Fibroblast of villous mesenchyme (primary cell): ENCODE measurements at regions not wholly inside any gene's neighbourhood (a gene's known extent, or its start where the extent isn't known, plus 50 kb on each side); places are given as distances from the start of the nearest gene placed in this dataset.

Experiments used
- DNase-seq: peaks from one replicate; pipeline ENCODE4 v3.0.0-alpha.2; 2010; ENCODE audit warnings: low read depth
- H3K4me3 ChIP-seq: 2 replicates; pipeline ENCODE4 v1.5.1; 2011; ENCODE audit warnings: low read depth, mild to moderate bottlenecking, low read length
- TF ChIP-seq, protein P1 (sequence below): IDR thresholded peaks from 2 replicates; pipeline ENCODE4 v1.5.1; 2012; ENCODE audit warnings: low read depth, mild to moderate bottlenecking, low read length; ENCODE audit not compliant: insufficient read depth

GRCh38 chr7:81499262-81500116, 270.4 kb downstream of the HGF start:
- no peak overlapping the region for H3K4me3 ChIP-seq
- peak; percentile 90 for DNase-seq
- TF ChIP-seq, protein P1, sequence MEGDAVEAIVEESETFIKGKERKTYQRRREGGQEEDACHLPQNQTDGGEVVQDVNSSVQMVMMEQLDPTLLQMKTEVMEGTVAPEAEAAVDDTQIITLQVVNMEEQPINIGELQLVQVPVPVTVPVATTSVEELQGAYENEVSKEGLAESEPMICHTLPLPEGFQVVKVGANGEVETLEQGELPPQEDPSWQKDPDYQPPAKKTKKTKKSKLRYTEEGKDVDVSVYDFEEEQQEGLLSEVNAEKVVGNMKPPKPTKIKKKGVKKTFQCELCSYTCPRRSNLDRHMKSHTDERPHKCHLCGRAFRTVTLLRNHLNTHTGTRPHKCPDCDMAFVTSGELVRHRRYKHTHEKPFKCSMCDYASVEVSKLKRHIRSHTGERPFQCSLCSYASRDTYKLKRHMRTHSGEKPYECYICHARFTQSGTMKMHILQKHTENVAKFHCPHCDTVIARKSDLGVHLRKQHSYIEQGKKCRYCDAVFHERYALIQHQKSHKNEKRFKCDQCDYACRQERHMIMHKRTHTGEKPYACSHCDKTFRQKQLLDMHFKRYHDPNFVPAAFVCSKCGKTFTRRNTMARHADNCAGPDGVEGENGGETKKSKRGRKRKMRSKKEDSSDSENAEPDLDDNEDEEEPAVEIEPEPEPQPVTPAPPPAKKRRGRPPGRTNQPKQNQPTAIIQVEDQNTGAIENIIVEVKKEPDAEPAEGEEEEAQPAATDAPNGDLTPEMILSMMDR: peak; percentile 59

GRCh38 chr7:81498176-81498575, 271.7 kb downstream of the HGF start:
- TF ChIP-seq, protein P1: no peak
- DNase-seq: no peak
- H3K4me3 ChIP-seq: no peak overlapping the region

DNA sequence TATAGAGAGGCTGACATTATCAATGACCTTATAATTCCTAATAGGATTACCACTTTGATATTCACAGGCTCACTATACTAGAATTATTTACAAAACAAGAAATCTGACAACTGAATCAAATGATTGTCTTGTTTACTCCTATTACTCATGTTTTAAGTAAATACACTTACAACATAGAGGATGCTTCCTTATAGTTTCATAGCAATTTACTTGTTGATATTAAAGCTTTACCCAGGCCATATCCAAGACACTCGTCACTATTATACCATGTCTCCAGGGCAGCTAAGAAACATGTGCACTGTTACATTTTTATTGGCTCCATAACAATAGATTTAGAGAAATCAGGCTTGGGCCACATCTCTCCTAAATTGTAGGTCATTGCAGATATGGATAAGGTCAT, 276.9 kb downstream of the HGF start:
- H3K4me3 ChIP-seq: no peak overlapping the region
- DNase-seq: no peak
- TF ChIP-seq, protein P1: no peak

DNA sequence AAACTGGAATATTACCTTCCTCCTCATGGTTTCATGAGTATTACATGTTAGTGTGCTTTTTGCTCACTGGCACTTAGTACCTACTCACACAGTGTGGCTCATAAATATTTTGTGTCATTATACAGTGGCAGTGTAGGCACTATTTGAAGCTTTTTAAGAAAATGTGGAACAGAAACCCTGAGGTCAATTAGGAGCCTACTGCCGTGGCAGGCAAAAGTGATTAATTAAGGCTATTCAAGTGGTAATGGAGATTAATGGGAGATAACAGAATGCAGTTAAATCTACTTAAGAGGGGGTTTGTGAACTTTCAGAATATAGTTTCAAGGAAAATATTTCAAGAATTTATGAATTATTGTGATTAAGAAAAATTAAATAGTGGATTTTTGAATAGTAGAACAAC, 277.6 kb downstream of the HGF start:
- H3K4me3 ChIP-seq: no peak overlapping the region
- no peak for DNase-seq
- TF ChIP-seq, protein P1: no peak

DNA sequence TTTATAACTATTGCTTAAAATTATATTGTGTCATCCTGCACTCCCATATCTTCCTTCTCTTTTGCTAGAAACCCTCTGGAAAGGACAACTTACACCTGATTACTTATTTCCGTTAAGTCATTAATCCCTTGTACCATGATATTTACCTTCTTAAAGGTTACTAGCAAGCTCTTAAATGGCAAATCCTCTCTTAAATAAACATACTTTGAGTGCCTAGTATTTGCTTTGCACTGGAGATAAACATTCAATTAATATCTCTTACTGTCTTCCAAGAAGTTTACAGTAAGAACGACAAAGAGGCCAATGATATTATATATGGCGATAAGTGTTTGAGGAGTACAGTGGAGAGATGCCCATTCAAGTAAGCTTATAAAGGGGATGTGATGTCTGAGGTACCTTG, 278.3 kb downstream of the HGF start:
- TF ChIP-seq, protein P1: no peak
- no peak for DNase-seq
- no peak overlapping the region for H3K4me3 ChIP-seq

- TF ChIP-seq, protein P1: no peak
- no peak overlapping the region for H3K4me3 ChIP-seq
- DNase-seq: no peak
Measured at GRCh38 chr7:81488210-81488609, 281.6 kb downstream of the HGF start.
